Activated CD4-positive, alpha-beta T cell treated with anti-CD3 and anti-CD28 coated beads, Interleukin-2, amount 50 U/mL, for 16 hours (primary cell): ENCODE measurements at regions not wholly inside any gene's neighbourhood (a gene's known extent, or its start where the extent isn't known, plus 50 kb on each side); places are given as distances from the start of the nearest gene placed in this dataset.

Experiments
- DNase-seq: peaks from one replicate; pipeline ENCODE4 v3.0.0-alpha.2; 2020

GRCh38 chr6:44664716-44665115 lies 277.2 kb downstream of the CDC5L start:
- no peak for DNase-seq

GRCh38 chr6:44665143-44665542 lies 277.6 kb downstream of the CDC5L start:
- no peak for DNase-seq

GRCh38 chr6:44665683-44666082 lies 278.2 kb downstream of the CDC5L start:
- DNase-seq, result no peak

- DNase-seq, result no peak
Measured at GRCh38 chr6:44666324-44666723, 278.8 kb downstream of the CDC5L start.

GRCh38 chr6:44667226-44667625 lies 279.7 kb downstream of the CDC5L start:
- DNase-seq, result no peak

GRCh38 chr6:44667668-44668390 lies 280.3 kb downstream of the CDC5L start:
- DNase-seq, result peak; percentile 27

- no peak for DNase-seq
Measured at GRCh38 chr6:44668391-44668930, 281.0 kb downstream of the CDC5L start.

- DNase-seq, result no peak
Measured at GRCh38 chr6:44668976-44669934, 281.7 kb downstream of the CDC5L start.

- no peak for DNase-seq
Measured at GRCh38 chr6:44670146-44670545, 282.6 kb downstream of the CDC5L start.

GRCh38 chr6:44671333-44671732 lies 283.8 kb downstream of the CDC5L start:
- no peak for DNase-seq

- DNase-seq, result no peak
Measured at GRCh38 chr6:44672086-44672485, 284.6 kb downstream of the CDC5L start.

GRCh38 chr6:44672841-44673240 lies 285.3 kb downstream of the CDC5L start:
- no peak for DNase-seq

- DNase-seq, result no peak
Measured at GRCh38 chr6:44674226-44675155, 287.0 kb downstream of the CDC5L start.

- no peak for DNase-seq
Measured at GRCh38 chr6:44675449-44675848, 287.9 kb downstream of the CDC5L start.

- DNase-seq, result no peak
Measured at GRCh38 chr6:44676246-44676790, 288.8 kb downstream of the CDC5L start.

- DNase-seq, result no peak
Measured at GRCh38 chr6:44676826-44677433, 289.4 kb downstream of the CDC5L start.

GRCh38 chr6:44678252-44678935 lies 290.9 kb downstream of the CDC5L start:
- DNase-seq, result no peak

- no peak for DNase-seq
Measured at GRCh38 chr6:44679438-44680201, 292.1 kb downstream of the CDC5L start.

- DNase-seq, result no peak
Measured at GRCh38 chr6:44680202-44680720, 292.8 kb downstream of the CDC5L start.

GRCh38 chr6:44681761-44682160 lies 294.3 kb downstream of the CDC5L start:
- DNase-seq, result no peak
